HEK293 (cell line): ENCODE measurements at regions not wholly inside any gene's neighbourhood (a gene's known extent, or its start where the extent isn't known, plus 50 kb on each side); places are given as distances from the start of the nearest gene placed in this dataset.

Source experiments
- CTCF ChIP-seq: fragments of 450-650 bp; formaldehyde crosslinking; IDR thresholded peaks from 2 replicates; pipeline ENCODE4 v1.5.1; 2016; ENCODE audit warnings: missing biosample characterization, missing genetic modification characterization
- ELK4 ChIP-seq: IDR thresholded peaks from 2 replicates; pipeline ENCODE4 v1.6.1; 2011; ENCODE audit warnings: mild to moderate bottlenecking, low read depth, low read length, borderline replicate concordance
- KLF9 ChIP-seq: fragments of 450-650 bp; formaldehyde crosslinking; IDR thresholded peaks from 2 replicates; pipeline ENCODE4 v1.5.1; 2016; ENCODE audit warnings: missing biosample characterization, missing genetic modification characterization, low read depth
- ZNF426 ChIP-seq: fragments of 450-650 bp; formaldehyde crosslinking; IDR thresholded peaks from 2 replicates; pipeline ENCODE4 v1.5.1; 2017; ENCODE audit warnings: missing biosample characterization, missing genetic modification characterization, mild to moderate bottlenecking, inconsistent platforms, moderate library complexity
- ZNF777 ChIP-seq: fragments of 450-650 bp; formaldehyde crosslinking; IDR thresholded peaks from 2 replicates; pipeline ENCODE4 v1.5.1; 2017; ENCODE audit warnings: missing biosample characterization, missing genetic modification characterization, borderline replicate concordance
- ZSCAN18 ChIP-seq: fragments of 450-650 bp; formaldehyde crosslinking; IDR thresholded peaks from 2 replicates; pipeline ENCODE4 v1.5.1; 2016; ENCODE audit warnings: missing biosample characterization, missing genetic modification characterization

- no peak for TF ChIP-seq CTCF (tag by site-specific recombination)
- TF ChIP-seq KLF9 (tag by site-specific recombination), result no peak
- no peak for TF ChIP-seq ZNF426 (tag by site-specific recombination)
- TF ChIP-seq ELK4, result no peak
- no peak for TF ChIP-seq ZSCAN18 (tag by site-specific recombination)
- no peak for TF ChIP-seq ZNF777 (tag by site-specific recombination)
These were observed 68.2 kb downstream of the IRX5 start for GRCh38 chr16:54998834-54999233.
